ENCODE measurements at regions not wholly inside any gene's neighbourhood (a gene's known extent, or its start where the extent isn't known, plus 50 kb on each side); places are given as distances from the start of the nearest gene placed in this dataset.

GRCh38 chr3:106293161-106293560, 424.3 kb upstream of the CBLB start:
- TF ChIP-seq POLR2A (IDR thresholded peaks at IDR 0.05; ENCODE audit: low read depth, low read length): no peak
- TF ChIP-seq POLR2AphosphoS5 (IDR thresholded peaks at IDR 0.05; ENCODE audit: low read depth, low read length): no peak
- TF ChIP-seq TAF1 (IDR thresholded peaks at IDR 0.05; ENCODE audit: borderline replicate concordance, low read depth, low read length): no peak

All from GM12892 (cell line).